GM12873 (cell line): ENCODE measurements at regions not wholly inside any gene's neighbourhood (a gene's known extent, or its start where the extent isn't known, plus 50 kb on each side); places are given as distances from the start of the nearest gene placed in this dataset.

ENCODE experiments used
- CTCF ChIP-seq: IDR thresholded peaks from 2 replicates; pipeline ENCODE4 v1.5.1; 2012; ENCODE audit warnings: low read depth, mild to moderate bottlenecking, moderate library complexity, low read length, control low read depth; ENCODE audit not compliant: insufficient read depth; ENCODE audit errors: missing control alignments

DNA sequence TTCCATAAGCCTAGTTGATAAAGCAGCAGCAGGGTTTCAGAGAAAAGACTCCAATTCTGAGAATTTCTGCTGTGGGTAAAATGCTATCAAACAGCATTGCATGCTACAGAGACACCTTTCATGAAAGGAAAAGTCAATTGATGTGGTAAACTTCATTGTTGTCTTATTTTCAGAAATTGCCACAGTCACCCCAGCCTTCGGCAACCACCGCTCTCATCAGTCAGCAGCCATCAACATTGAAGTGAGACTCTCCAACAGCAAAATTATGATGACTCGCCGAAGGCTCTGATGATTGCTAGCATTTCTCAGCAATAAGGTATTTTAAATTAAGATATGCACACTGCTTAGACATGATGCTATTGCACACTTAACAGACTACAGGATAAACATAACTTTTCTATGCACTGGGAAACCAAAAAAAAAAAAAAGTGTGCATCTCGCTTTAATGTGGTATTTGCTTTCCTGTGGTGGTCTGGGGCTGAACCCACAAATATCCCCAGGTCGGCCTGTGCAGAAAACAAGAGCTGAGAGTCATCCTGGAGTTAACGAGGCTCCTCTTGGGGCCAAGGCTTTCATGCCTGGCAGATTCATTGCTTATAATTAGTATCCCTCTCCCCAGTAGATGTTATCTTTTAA is 192.1 kb downstream of the CTTN start:
- TF ChIP-seq CTCF: no peak

GRCh38 chr11:70592641-70593165 is 194.4 kb downstream of the CTTN start:
- TF ChIP-seq CTCF: no peak

- TF ChIP-seq CTCF: no peak
These were observed 195.2 kb downstream of the CTTN start for GRCh38 chr11:70593446-70593983.

- no peak for TF ChIP-seq CTCF
These were observed 195.7 kb downstream of the CTTN start for GRCh38 chr11:70594031-70594430.

- no peak for TF ChIP-seq CTCF
These were observed 196.3 kb downstream of the CTTN start for GRCh38 chr11:70594606-70595005.

- TF ChIP-seq CTCF: no peak
These were observed 196.7 kb downstream of the CTTN start for GRCh38 chr11:70595016-70595415.

- TF ChIP-seq CTCF: no peak
These were observed 197.1 kb downstream of the CTTN start for GRCh38 chr11:70595452-70595851.
